ENCODE measurements at regions not wholly inside any gene's neighbourhood (a gene's known extent, or its start where the extent isn't known, plus 50 kb on each side); places are given as distances from the start of the nearest gene placed in this dataset.

DNA sequence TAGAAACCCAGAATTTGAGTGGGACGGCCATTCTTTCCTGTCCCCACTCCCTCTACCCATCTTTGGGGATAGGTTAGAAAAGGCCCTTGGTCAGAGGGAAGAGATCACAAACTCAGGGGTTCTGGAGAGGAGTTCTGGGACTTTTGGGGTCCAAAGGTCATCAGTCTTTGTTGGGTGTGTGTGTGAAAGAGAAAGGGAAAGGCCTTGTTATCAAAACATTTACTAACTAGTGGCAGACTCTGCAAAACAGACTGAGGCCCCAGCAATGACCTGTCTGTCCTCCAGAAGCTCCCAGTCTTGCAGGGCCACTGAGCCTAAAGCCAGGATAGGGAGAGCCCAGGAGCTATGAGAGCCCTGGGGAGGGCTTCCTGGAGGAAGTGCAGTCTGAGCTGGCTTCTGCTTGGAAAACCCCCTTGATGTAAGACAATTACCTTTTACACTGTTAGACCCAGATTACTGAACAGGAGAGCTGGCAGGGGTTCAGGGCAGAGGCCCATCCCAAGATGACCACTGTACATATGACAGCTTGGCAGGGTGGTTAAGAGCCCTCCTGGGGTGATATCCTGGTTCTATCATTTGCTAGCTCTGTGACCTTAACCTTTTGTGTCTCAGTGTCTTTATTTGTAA lies 429.1 kb upstream of the CCDC196 start:
- in situ Hi-C loops (cut with MboI; ENCODE audit: low sequenced_read_pairs) (loop anchor here (25.0 kb wide), 1 partner anchor 895 kb away; no protein-coding TSS in a partner anchor), intact Hi-C loops (cut with micrococcal nuclease) (no loop called here), dilution Hi-C loops (cut with HindIII; ENCODE audit: low sequenced_read_pairs, unreplicated experiment) (no loop called here)
- no peaks in the 10 kb centered on the region for H3K4me1 ChIP-seq (ENCODE audit: control insufficient read depth, insufficient read depth, low read length)
- no peak overlapping the region for H4K91ac ChIP-seq (ENCODE audit: insufficient read depth, low read depth, low read length)
- no peak overlapping the region for H2BK15ac ChIP-seq (ENCODE audit: low read depth, low read length)
- no peaks in the 10 kb centered on the region for H4K20me1 ChIP-seq (ENCODE audit: insufficient read depth, low read length)
- H4K8ac ChIP-seq (ENCODE audit: low read depth in 2 of 2, low read length in 2 of 2), result no peak overlapping the region
- H2BK20ac ChIP-seq (ENCODE audit: low read depth, low read length), result no peak overlapping the region
- H3K4me3 ChIP-seq (ENCODE audit: insufficient read depth, low read depth, low read length), result no peak overlapping the region
- H3K18ac ChIP-seq (ENCODE audit: low read depth, low read length), result no peak overlapping the region
- POLR2A ChIA-PET (ENCODE audit: unreplicated experiment), result no interaction called here
- H3K27ac ChIP-seq (ENCODE audit: insufficient read depth, low read length), result no peak overlapping the region
- H2AK9ac ChIP-seq (replicated peaks; ENCODE audit: low read depth, low read length, poor library complexity), result no peak overlapping the region
- peaks cover 3% of the 10 kb centered on the region; the same call in 1 of the 2 replicates for H3K9me3 ChIP-seq (ENCODE audit: control insufficient read depth, insufficient read depth, low read length)
- ATAC-seq (ENCODE audit: low read depth) (no peak), DNase-seq (no peak)
- BruUV-seq (replicated peaks), result no TSS peak
- no peak overlapping the region for H2BK120ac ChIP-seq (ENCODE audit: low read depth, low read length)
- no peak overlapping the region for H2BK5ac ChIP-seq (ENCODE audit: low read depth, low read length, poor library complexity, severe bottlenecking)
- no peak overlapping the region for H3K4ac ChIP-seq (ENCODE audit: low read depth, low read length)
- no peaks in the 10 kb centered on the region for H3K9me1 ChIP-seq (ENCODE audit: insufficient read depth, low read length)
- no peaks in the 10 kb centered on the region for H3K36me3 ChIP-seq (ENCODE audit: control insufficient read depth, insufficient read depth, low read length)
- no peak overlapping the region for H4K5ac ChIP-seq (ENCODE audit: low read depth, low read length)
- H3K9ac ChIP-seq (ENCODE audit: low read depth, low read length), result no peak overlapping the region
- TF ChIP-seq, protein P1, sequence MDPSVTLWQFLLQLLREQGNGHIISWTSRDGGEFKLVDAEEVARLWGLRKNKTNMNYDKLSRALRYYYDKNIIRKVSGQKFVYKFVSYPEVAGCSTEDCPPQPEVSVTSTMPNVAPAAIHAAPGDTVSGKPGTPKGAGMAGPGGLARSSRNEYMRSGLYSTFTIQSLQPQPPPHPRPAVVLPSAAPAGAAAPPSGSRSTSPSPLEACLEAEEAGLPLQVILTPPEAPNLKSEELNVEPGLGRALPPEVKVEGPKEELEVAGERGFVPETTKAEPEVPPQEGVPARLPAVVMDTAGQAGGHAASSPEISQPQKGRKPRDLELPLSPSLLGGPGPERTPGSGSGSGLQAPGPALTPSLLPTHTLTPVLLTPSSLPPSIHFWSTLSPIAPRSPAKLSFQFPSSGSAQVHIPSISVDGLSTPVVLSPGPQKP (IDR thresholded peaks at IDR 0.05; ENCODE audit: borderline replicate concordance, low read depth, low read length), result no peak
- TF ChIP-seq POLR2A (IDR thresholded peaks at IDR 0.05; ENCODE audit: low read depth, low read length) (no peak), BHLHE40 (IDR thresholded peaks at IDR 0.05; ENCODE audit: low read depth, low read length) (no peak), RCOR1 (IDR thresholded peaks at IDR 0.05; ENCODE audit: insufficient replicate concordance, low read length) (no peak), FOS (IDR thresholded peaks at IDR 0.05; ENCODE audit: low read depth, low read length) (no peak), RAD21 (IDR thresholded peaks at IDR 0.05; ENCODE audit: low read length) (no peak), CEBPB (IDR thresholded peaks at IDR 0.05; ENCODE audit: low read depth, low read length) (no peak), NFE2L2 (IDR thresholded peaks at IDR 0.05; ENCODE audit: low read depth, low read length) (no peak), CHD1 (IDR thresholded peaks at IDR 0.05; ENCODE audit: low read depth, low read length) (no peak), MAFK (IDR thresholded peaks at IDR 0.05; ENCODE audit: low read depth, low read length) (no peak)
- TF ChIP-seq, protein P2, sequence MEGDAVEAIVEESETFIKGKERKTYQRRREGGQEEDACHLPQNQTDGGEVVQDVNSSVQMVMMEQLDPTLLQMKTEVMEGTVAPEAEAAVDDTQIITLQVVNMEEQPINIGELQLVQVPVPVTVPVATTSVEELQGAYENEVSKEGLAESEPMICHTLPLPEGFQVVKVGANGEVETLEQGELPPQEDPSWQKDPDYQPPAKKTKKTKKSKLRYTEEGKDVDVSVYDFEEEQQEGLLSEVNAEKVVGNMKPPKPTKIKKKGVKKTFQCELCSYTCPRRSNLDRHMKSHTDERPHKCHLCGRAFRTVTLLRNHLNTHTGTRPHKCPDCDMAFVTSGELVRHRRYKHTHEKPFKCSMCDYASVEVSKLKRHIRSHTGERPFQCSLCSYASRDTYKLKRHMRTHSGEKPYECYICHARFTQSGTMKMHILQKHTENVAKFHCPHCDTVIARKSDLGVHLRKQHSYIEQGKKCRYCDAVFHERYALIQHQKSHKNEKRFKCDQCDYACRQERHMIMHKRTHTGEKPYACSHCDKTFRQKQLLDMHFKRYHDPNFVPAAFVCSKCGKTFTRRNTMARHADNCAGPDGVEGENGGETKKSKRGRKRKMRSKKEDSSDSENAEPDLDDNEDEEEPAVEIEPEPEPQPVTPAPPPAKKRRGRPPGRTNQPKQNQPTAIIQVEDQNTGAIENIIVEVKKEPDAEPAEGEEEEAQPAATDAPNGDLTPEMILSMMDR (conservative IDR thresholded peaks at IDR 0.05; ENCODE audit: low read depth, low read length), result no peak
- H2AK5ac ChIP-seq (ENCODE audit: low read depth, low read length), result no peak overlapping the region
- H3K14ac ChIP-seq (replicated peaks; ENCODE audit: low read depth, low read length), result no peak overlapping the region
- no peak overlapping the region for H3K4me2 ChIP-seq (ENCODE audit: low read depth, low read length)
- H2AFZ ChIP-seq (replicated peaks; ENCODE audit: low read length, poor library complexity), result no peak overlapping the region
- WGBS, 2 experiments (ENCODE audit: extremely low coverage in 2 of 2, insufficient read length in 1 of 2), result no CpG with 5 or more reads among the region's 1 CpG
- CTCF ChIA-PET, result no interaction called here
- H3K23ac ChIP-seq (ENCODE audit: low read depth, low read length), result no peak overlapping the region
- no peaks in the 10 kb centered on the region for H3K27me3 ChIP-seq (ENCODE audit: control insufficient read depth, insufficient read depth, low read length)
- H3K79me1 ChIP-seq (ENCODE audit: low read depth in 1 of 2, low read length in 2 of 2), result no peaks in the 10 kb centered on the region
- H3K56ac ChIP-seq (ENCODE audit: extremely low read depth, insufficient read depth, low read length), result no peak overlapping the region
